Karpas-422 (cell line): ENCODE measurements at regions not wholly inside any gene's neighbourhood (a gene's known extent, or its start where the extent isn't known, plus 50 kb on each side); places are given as distances from the start of the nearest gene placed in this dataset.
"Not testable (repeated sequence)": the region's sequence is repeated elsewhere in the genome, so short reads cannot be mapped to it uniquely, and the experiment has no call there.

Experiments
- DNase-seq: peaks from one replicate; pipeline ENCODE4 v3.0.0-alpha.2; 2015
- H2AFZ ChIP-seq: fragments of 200-600 bp; sonication (generic); 2 replicates; pipeline ENCODE4 v1.6.1; 2014; ENCODE audit warnings: antibody characterized with exemption, low read length, mixed read lengths
- H3K27ac ChIP-seq: fragments of 200-600 bp; sonication (generic); 2 replicates; pipeline ENCODE4 v1.5.1; 2014; ENCODE audit warnings: mild to moderate bottlenecking, low read length, moderate library complexity
- H3K27me3 ChIP-seq: fragments of 200-600 bp; sonication (generic); 2 replicates; pipeline ENCODE4 v1.6.1; 2014; ENCODE audit warnings: low read length, mixed read lengths
- H3K36me3 ChIP-seq: fragments of 200-600 bp; sonication (generic); 2 replicates; pipeline ENCODE4 v1.6.1; 2014; ENCODE audit warnings: low read length, mixed read lengths; ENCODE audit not compliant: insufficient read depth
- H3K4me1 ChIP-seq: fragments of 200-600 bp; sonication (generic); 2 replicates; pipeline ENCODE4 v1.6.1; 2014; ENCODE audit warnings: mild to moderate bottlenecking, low read length, mixed read lengths
- H3K4me2 ChIP-seq: fragments of 200-600 bp; sonication (generic); 2 replicates; pipeline ENCODE4 v1.6.1; 2014; ENCODE audit warnings: low read length, low read depth, mild to moderate bottlenecking; ENCODE audit not compliant: poor library complexity, severe bottlenecking
- H3K4me3 ChIP-seq: fragments of 200-600 bp; sonication (generic); 2 replicates; pipeline ENCODE4 v1.5.1; 2014; ENCODE audit warnings: mild to moderate bottlenecking, antibody characterized with exemption, low read length, mixed read lengths
- H3K79me2 ChIP-seq: fragments of 200-600 bp; sonication (generic); 2 replicates; pipeline ENCODE4 v1.6.1; 2014; ENCODE audit warnings: mild to moderate bottlenecking, low read length, mixed read lengths
- H3K9ac ChIP-seq: fragments of 200-600 bp; sonication (generic); 2 replicates; pipeline ENCODE4 v1.6.0; 2014; ENCODE audit warnings: low read length
- H3K9me2 ChIP-seq: fragments of 200-600 bp; sonication (generic), shearing (Covaris generic); replicated peaks from 2 replicates; pipeline ENCODE4 v1.6.0; 2014; ENCODE audit warnings: mild to moderate bottlenecking, low read length, moderate library complexity; ENCODE audit not compliant: insufficient read depth
- H3K9me3 ChIP-seq: fragments of 300-700, 200-600 bp; sonication (generic); 2 replicates; pipeline ENCODE4 v1.6.1; 2014; ENCODE audit warnings: low read length, mixed read lengths
- H4K20me1 ChIP-seq: fragments of 200-600 bp; sonication (generic); 2 replicates; pipeline ENCODE4 v1.6.1; 2014; ENCODE audit warnings: mild to moderate bottlenecking, antibody characterized with exemption, low read length, low read depth; ENCODE audit not compliant: insufficient read depth

GRCh38 chrX:63426519-63426918, 75.4 kb upstream of the SPIN4 start:
- no peak overlapping the region for H2AFZ ChIP-seq
- no peak overlapping the region for H3K4me3 ChIP-seq
- no peak for DNase-seq
- no peak overlapping the region for H3K9ac ChIP-seq
- H3K4me1 ChIP-seq: no peaks in the 10 kb centered on the region
- no peaks in the 10 kb centered on the region for H3K27me3 ChIP-seq
- no peaks in the 10 kb centered on the region for H3K36me3 ChIP-seq
- H3K9me2 ChIP-seq: no peaks in the 10 kb centered on the region
- H3K79me2 ChIP-seq: no peaks in the 10 kb centered on the region
- no peak overlapping the region for H3K27ac ChIP-seq
- H3K9me3 ChIP-seq: no peaks in the 10 kb centered on the region; the same call in 1 of the 2 replicates
- no peak overlapping the region for H3K4me2 ChIP-seq
- no peaks in the 10 kb centered on the region for H4K20me1 ChIP-seq

DNA sequence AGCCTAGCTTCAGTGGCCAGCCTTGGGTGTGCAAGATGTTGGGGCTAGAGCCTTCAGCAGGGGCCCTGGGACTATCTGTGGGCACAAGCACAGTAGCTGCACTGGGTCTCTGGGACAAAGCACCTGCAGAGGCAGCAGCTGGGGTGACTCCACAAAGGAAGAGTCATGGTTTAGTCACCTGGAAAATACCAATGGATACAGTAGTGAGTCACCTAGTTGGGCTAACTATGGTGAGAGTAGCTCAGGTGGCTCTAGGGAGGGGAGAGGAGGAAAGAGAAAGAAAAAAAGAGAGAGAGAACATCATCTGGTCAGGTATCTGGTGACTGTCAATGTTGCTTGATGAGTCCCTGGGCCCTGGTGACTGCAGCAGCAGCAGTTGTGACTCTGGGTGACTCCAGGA, 72.9 kb upstream of the SPIN4 start:
- no peak overlapping the region for H3K9ac ChIP-seq
- H3K4me3 ChIP-seq: no peak overlapping the region
- no peaks in the 10 kb centered on the region for H3K79me2 ChIP-seq
- no peaks in the 10 kb centered on the region; the same call in 1 of the 2 replicates for H3K9me3 ChIP-seq
- H3K4me2 ChIP-seq: no peak overlapping the region
- no peaks in the 10 kb centered on the region for H4K20me1 ChIP-seq
- no peaks in the 10 kb centered on the region for H3K36me3 ChIP-seq
- H2AFZ ChIP-seq: no peak overlapping the region
- H3K9me2 ChIP-seq: no peaks in the 10 kb centered on the region
- no peaks in the 10 kb centered on the region for H3K27me3 ChIP-seq
- DNase-seq: no peak
- no peaks in the 10 kb centered on the region for H3K4me1 ChIP-seq
- no peak overlapping the region for H3K27ac ChIP-seq

- Histone ChIP-seq H3K9ac (no peak overlapping the region), H3K27me3 (no peaks in the 10 kb centered on the region), H3K4me2 (no peak overlapping the region), H3K4me1 (no peaks in the 10 kb centered on the region), H3K9me3 (no peaks in the 10 kb centered on the region), H3K79me2 (no peaks in the 10 kb centered on the region), H3K9me2 (no peaks in the 10 kb centered on the region), H3K4me3 (no peak overlapping the region), H4K20me1 (no peaks in the 10 kb centered on the region), H3K36me3 (no peaks in the 10 kb centered on the region), H2AFZ (no peak overlapping the region), H3K27ac (no peak overlapping the region)
- no peak for DNase-seq
These were observed 70.3 kb upstream of the SPIN4 start for GRCh38 chrX:63421411-63421810.

DNA sequence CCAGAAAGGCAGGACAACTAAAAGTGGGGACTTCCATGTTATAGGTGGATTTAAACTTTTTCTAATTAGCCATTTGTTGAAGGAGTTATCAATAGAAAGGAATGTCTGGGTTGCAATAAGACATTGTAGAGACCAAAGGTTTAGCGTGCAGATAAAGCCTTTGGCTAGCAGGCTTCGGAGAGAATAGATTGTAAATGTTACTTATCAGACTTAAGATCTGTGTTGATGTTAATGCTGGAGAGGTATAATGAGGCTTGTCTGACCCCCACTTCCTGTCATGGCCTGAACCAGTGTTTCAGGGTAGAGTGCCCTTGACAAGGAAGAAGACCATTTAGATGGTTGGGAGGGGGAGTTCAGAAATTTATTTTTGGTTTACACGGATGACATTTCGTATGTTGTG, 67.1 kb upstream of the SPIN4 start:
- no peak overlapping the region for H2AFZ ChIP-seq
- no peak overlapping the region for H3K27ac ChIP-seq
- no peaks in the 10 kb centered on the region for H3K9me3 ChIP-seq
- H3K9ac ChIP-seq: no peak overlapping the region
- no peaks in the 10 kb centered on the region for H3K9me2 ChIP-seq
- no peak overlapping the region for H3K4me3 ChIP-seq
- DNase-seq: no peak
- H3K4me2 ChIP-seq: no peak overlapping the region
- H3K36me3 ChIP-seq: no peaks in the 10 kb centered on the region
- H3K79me2 ChIP-seq: no peaks in the 10 kb centered on the region
- H3K27me3 ChIP-seq: no peaks in the 10 kb centered on the region
- no peaks in the 10 kb centered on the region for H3K4me1 ChIP-seq
- H4K20me1 ChIP-seq: no peaks in the 10 kb centered on the region

DNA sequence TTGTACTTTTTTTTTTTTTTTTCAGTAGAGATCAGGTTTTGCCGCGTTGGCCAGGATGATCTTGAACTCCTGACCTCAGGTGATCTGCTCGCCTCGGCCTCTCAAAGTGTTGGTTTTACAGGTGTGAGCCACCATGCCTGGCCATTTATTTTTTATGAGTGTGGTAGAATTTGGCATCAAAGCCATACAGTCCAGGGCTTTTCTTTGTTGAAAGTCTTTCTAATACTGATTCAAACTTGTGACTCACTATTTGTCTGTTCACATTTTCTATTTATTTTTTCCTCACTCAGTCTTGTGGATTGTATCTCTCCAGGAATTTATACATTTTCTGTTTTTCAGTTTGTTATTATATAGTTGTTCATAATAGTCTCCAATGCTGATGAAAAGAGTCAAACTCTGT, 66.5 kb upstream of the SPIN4 start:
- H3K9me2 ChIP-seq: no peaks in the 10 kb centered on the region
- H3K4me1 ChIP-seq: no peaks in the 10 kb centered on the region

GRCh38 chrX:63409934-63410333, 58.8 kb upstream of the SPIN4 start:
- not testable (repeated sequence) for H3K36me3 ChIP-seq, H3K4me3 ChIP-seq, H3K9me2 ChIP-seq, H2AFZ ChIP-seq, H4K20me1 ChIP-seq, H3K4me2 ChIP-seq, H3K27ac ChIP-seq, H3K27me3 ChIP-seq, H3K9ac ChIP-seq, DNase-seq, H3K9me3 ChIP-seq, H3K4me1 ChIP-seq, H3K79me2 ChIP-seq

More for the DNA sequence above, 66.5 kb upstream of the SPIN4 start:
- Histone ChIP-seq H3K9ac (no peak overlapping the region), H3K4me3 (no peak overlapping the region), H4K20me1 (no peaks in the 10 kb centered on the region), H3K27ac (no peak overlapping the region), H3K27me3 (no peaks in the 10 kb centered on the region), H2AFZ (no peak overlapping the region), H3K79me2 (no peaks in the 10 kb centered on the region), H3K9me3 (no peaks in the 10 kb centered on the region), H3K4me2 (no peak overlapping the region), H3K36me3 (no peaks in the 10 kb centered on the region)
- DNase-seq: no peak

DNA sequence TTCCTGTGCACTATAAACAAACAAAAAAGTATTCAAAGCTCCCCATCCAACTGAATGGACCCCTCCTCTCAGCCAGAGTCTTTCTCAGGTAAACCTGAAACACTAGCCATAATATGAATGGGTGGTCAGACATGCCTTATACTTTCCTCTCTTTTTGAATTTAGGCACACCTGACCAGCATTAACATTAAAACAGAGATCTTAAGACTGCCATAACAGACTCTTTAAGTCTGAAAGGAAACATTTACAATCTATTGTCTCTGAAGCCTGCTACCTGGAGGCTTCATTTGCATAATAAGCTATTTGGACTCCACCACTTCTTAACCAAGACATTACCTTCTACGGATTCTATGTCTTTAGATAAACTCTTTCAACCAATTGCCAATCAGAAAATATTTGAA, 56.9 kb upstream of the SPIN4 start:
- Histone ChIP-seq H3K9me2 (no peaks in the 10 kb centered on the region), H3K9ac (no peak overlapping the region), H3K27me3 (no peaks in the 10 kb centered on the region), H4K20me1 (no peaks in the 10 kb centered on the region), H3K9me3 (peaks cover 7% of the 10 kb centered on the region; the same call in 1 of the 2 replicates), H2AFZ (no peak overlapping the region), H3K4me1 (no peaks in the 10 kb centered on the region), H3K4me3 (no peak overlapping the region), H3K4me2 (no peak overlapping the region), H3K36me3 (no peaks in the 10 kb centered on the region), H3K79me2 (no peaks in the 10 kb centered on the region), H3K27ac (no peak overlapping the region)
- DNase-seq: no peak

GRCh38 chrX:63404332-63404731, 53.2 kb upstream of the SPIN4 start:
- Histone ChIP-seq H3K9me3 (peaks cover 7% of the 10 kb centered on the region; the same call in 1 of the 2 replicates), H3K36me3 (no peaks in the 10 kb centered on the region), H4K20me1 (no peaks in the 10 kb centered on the region), H3K4me1 (no peaks in the 10 kb centered on the region), H3K27me3 (no peaks in the 10 kb centered on the region), H3K4me2 (no peak overlapping the region), H3K9ac (no peak overlapping the region), H3K4me3 (no peak overlapping the region), H2AFZ (no peak overlapping the region), H3K27ac (no peak overlapping the region), H3K9me2 (no peaks in the 10 kb centered on the region), H3K79me2 (no peaks in the 10 kb centered on the region)
- DNase-seq: no peak

- Histone ChIP-seq H3K27ac (no peak overlapping the region), H4K20me1 (no peaks in the 10 kb centered on the region), H3K9me3 (peaks cover 4% of the 10 kb centered on the region; the same call in 1 of the 2 replicates), H2AFZ (no peak overlapping the region), H3K79me2 (no peaks in the 10 kb centered on the region), H3K9ac (no peak overlapping the region), H3K4me1 (no peaks in the 10 kb centered on the region), H3K4me2 (no peak overlapping the region), H3K9me2 (no peaks in the 10 kb centered on the region), H3K27me3 (no peaks in the 10 kb centered on the region), H3K4me3 (no peak overlapping the region), H3K36me3 (no peaks in the 10 kb centered on the region)
- DNase-seq: no peak
These were observed 51.0 kb upstream of the SPIN4 start for GRCh38 chrX:63402106-63402505.
